ENCODE measurements at regions not wholly inside any gene's neighbourhood (a gene's known extent, or its start where the extent isn't known, plus 50 kb on each side); places are given as distances from the start of the nearest gene placed in this dataset.
"Not testable (repeated sequence)": the region's sequence is repeated elsewhere in the genome, so short reads cannot be mapped to it uniquely, and the experiment has no call there.

- DNase-seq = no peak
Observed at GRCh38 chr13:23044906-23045305, 135.9 kb upstream of the SGCG start.

GRCh38 chr13:23050126-23050525, 130.7 kb upstream of the SGCG start:
- DNase-seq = no peak

GRCh38 chr13:23053711-23054110, 127.1 kb upstream of the SGCG start:
- DNase-seq = not testable (repeated sequence)

GRCh38 chr13:23059173-23059572, 121.6 kb upstream of the SGCG start:
- no peak for DNase-seq

- DNase-seq = no peak
Observed at GRCh38 chr13:23060959-23061358, 119.8 kb upstream of the SGCG start.

- DNase-seq = no peak
Observed at GRCh38 chr13:23067129-23067528, 113.7 kb upstream of the SGCG start.

- DNase-seq = no peak
Observed at GRCh38 chr13:23069566-23069965, 111.2 kb upstream of the SGCG start.

- DNase-seq = no peak
Observed at GRCh38 chr13:23074075-23074828, 106.5 kb upstream of the SGCG start.

GRCh38 chr13:23081220-23081619, 99.6 kb upstream of the SGCG start:
- no peak for DNase-seq

- no peak for DNase-seq
Observed at GRCh38 chr13:23081901-23082300, 98.9 kb upstream of the SGCG start.

GRCh38 chr13:23086968-23087623, 93.7 kb upstream of the SGCG start:
- DNase-seq = no peak

- DNase-seq = peak; percentile 4
Observed at GRCh38 chr13:23087880-23088279, 92.9 kb upstream of the SGCG start.

GRCh38 chr13:23098161-23098907, 82.4 kb upstream of the SGCG start:
- DNase-seq = no peak

GRCh38 chr13:23105051-23105450, 75.7 kb upstream of the SGCG start:
- DNase-seq = no peak

- DNase-seq = no peak
Observed at GRCh38 chr13:23107665-23108064, 73.1 kb upstream of the SGCG start.

- DNase-seq = no peak
Observed at GRCh38 chr13:23119131-23119530, 61.6 kb upstream of the SGCG start.

GRCh38 chr13:23127540-23127939, 53.2 kb upstream of the SGCG start:
- DNase-seq = not testable (repeated sequence)

- no peak for DNase-seq
Observed at GRCh38 chr13:23129331-23129730, 51.4 kb upstream of the SGCG start.

All from NCI-H1092 treated with DMSO at 0.1 percent for 48 hours (cell line).